ENCODE measurements at regions not wholly inside any gene's neighbourhood (a gene's known extent, or its start where the extent isn't known, plus 50 kb on each side); places are given as distances from the start of the nearest gene placed in this dataset.

GRCh38 chr15:36472672-36473071 lies 106.8 kb upstream of the CDIN1 start:
- no peaks in the 10 kb centered on the region for H3K36me3 Mint-ChIP-seq
- peaks cover 3% of the 10 kb centered on the region for H3K9me3 Mint-ChIP-seq
- no peak for DNase-seq (ENCODE audit: low spot score in 2 of 2, unreplicated experiment in 2 of 2)
- TF ChIP-seq CTCF (IDR thresholded peaks at IDR 0.05; ENCODE audit: unreplicated experiment), result no peak
- H3K4me3 Mint-ChIP-seq, result no peak overlapping the region
- H3K4me1 Mint-ChIP-seq, result peaks cover 19% of the 10 kb centered on the region
- no peaks in the 10 kb centered on the region for H3K27me3 Mint-ChIP-seq (ENCODE audit: low read depth)
- no peak overlapping the region for H3K27ac Mint-ChIP-seq

GRCh38 chr15:36478561-36478960 lies 100.9 kb upstream of the CDIN1 start:
- Mint-ChIP-seq H3K27me3 (ENCODE audit: low read depth) (no peaks in the 10 kb centered on the region), H3K4me3 (no peak overlapping the region), H3K4me1 (peaks cover 3% of the 10 kb centered on the region), H3K27ac (no peak overlapping the region), H3K36me3 (no peaks in the 10 kb centered on the region), H3K9me3 (peaks cover 5% of the 10 kb centered on the region)
- DNase-seq (ENCODE audit: low spot score in 2 of 2, unreplicated experiment in 2 of 2), result no peak
- no peak for TF ChIP-seq CTCF (IDR thresholded peaks at IDR 0.05; ENCODE audit: unreplicated experiment)

- no peaks in the 10 kb centered on the region for H3K36me3 Mint-ChIP-seq
- no peaks in the 10 kb centered on the region for H3K27me3 Mint-ChIP-seq (ENCODE audit: low read depth)
- H3K27ac Mint-ChIP-seq, result no peak overlapping the region
- peaks cover 4% of the 10 kb centered on the region for H3K4me1 Mint-ChIP-seq
- no peak for TF ChIP-seq CTCF (IDR thresholded peaks at IDR 0.05; ENCODE audit: unreplicated experiment)
- no peak overlapping the region for H3K4me3 Mint-ChIP-seq
- no peak for DNase-seq (ENCODE audit: low spot score in 2 of 2, unreplicated experiment in 2 of 2)
- H3K9me3 Mint-ChIP-seq, result peaks cover 5% of the 10 kb centered on the region
Measured at GRCh38 chr15:36479200-36479896, 100.1 kb upstream of the CDIN1 start.

GRCh38 chr15:36481156-36481555 lies 98.3 kb upstream of the CDIN1 start:
- no peak for TF ChIP-seq CTCF (IDR thresholded peaks at IDR 0.05; ENCODE audit: unreplicated experiment)
- Mint-ChIP-seq H3K4me3 (no peak overlapping the region), H3K27me3 (ENCODE audit: low read depth) (no peaks in the 10 kb centered on the region), H3K9me3 (peaks cover 5% of the 10 kb centered on the region), H3K4me1 (peaks cover 4% of the 10 kb centered on the region), H3K27ac (no peak overlapping the region), H3K36me3 (no peaks in the 10 kb centered on the region)
- DNase-seq (ENCODE audit: low spot score in 2 of 2, unreplicated experiment in 2 of 2), result no peak

GRCh38 chr15:36483409-36483808 lies 96.0 kb upstream of the CDIN1 start:
- Mint-ChIP-seq H3K36me3 (no peaks in the 10 kb centered on the region), H3K4me3 (no peak overlapping the region), H3K27me3 (ENCODE audit: low read depth) (no peaks in the 10 kb centered on the region), H3K4me1 (peaks cover 4% of the 10 kb centered on the region), H3K27ac (no peak overlapping the region), H3K9me3 (peaks cover 5% of the 10 kb centered on the region)
- DNase-seq (ENCODE audit: low spot score in 2 of 2, unreplicated experiment in 2 of 2), result no peak
- TF ChIP-seq CTCF (IDR thresholded peaks at IDR 0.05; ENCODE audit: unreplicated experiment), result no peak

Measured in mesothelial cell of epicardium (in vitro differentiated cells).